ENCODE measurements at regions not wholly inside any gene's neighbourhood (a gene's known extent, or its start where the extent isn't known, plus 50 kb on each side); places are given as distances from the start of the nearest gene placed in this dataset.

GRCh38 chr18:66749481-66750035 is 145.7 kb upstream of the CDH19 start:
- H3K4me1 ChIP-seq (ENCODE audit: control insufficient read depth, insufficient read depth, low read length): no peaks in the 10 kb centered on the region
- no peak overlapping the region for H3K4me3 ChIP-seq (ENCODE audit: low read length)
- peak; percentile 11 for DNase-seq
- H3K9me3 ChIP-seq (replicated peaks; ENCODE audit: control insufficient read depth, low read depth, low read length): no peaks in the 10 kb centered on the region
- no peaks in the 10 kb centered on the region for H3K27me3 ChIP-seq (ENCODE audit: control insufficient read depth, insufficient read depth, low read length)
- no peaks in the 10 kb centered on the region for H3K36me3 ChIP-seq (ENCODE audit: control insufficient read depth, insufficient read depth, low read length)
- no peak overlapping the region for H3K27ac ChIP-seq (ENCODE audit: low read length)

- no peak for DNase-seq
- Histone ChIP-seq H3K4me1 (ENCODE audit: control insufficient read depth, insufficient read depth, low read length) (no peaks in the 10 kb centered on the region), H3K27me3 (ENCODE audit: control insufficient read depth, insufficient read depth, low read length) (no peaks in the 10 kb centered on the region), H3K4me3 (ENCODE audit: low read length) (no peak overlapping the region), H3K27ac (ENCODE audit: low read length) (no peak overlapping the region), H3K9me3 (replicated peaks; ENCODE audit: control insufficient read depth, low read depth, low read length) (no peaks in the 10 kb centered on the region), H3K36me3 (ENCODE audit: control insufficient read depth, insufficient read depth, low read length) (no peaks in the 10 kb centered on the region)
- no CpG with 5 or more reads among the region's 2 CpGs for WGBS (ENCODE audit: insufficient coverage)
These were observed 145.1 kb upstream of the CDH19 start for GRCh38 chr18:66749030-66749429.

- WGBS (ENCODE audit: insufficient coverage): no CpG with 5 or more reads among the region's 2 CpGs
- no peak overlapping the region for H3K27ac ChIP-seq (ENCODE audit: low read length)
- no peaks in the 10 kb centered on the region for H3K4me1 ChIP-seq (ENCODE audit: control insufficient read depth, insufficient read depth, low read length)
- no peaks in the 10 kb centered on the region for H3K27me3 ChIP-seq (ENCODE audit: control insufficient read depth, insufficient read depth, low read length)
- H3K9me3 ChIP-seq (replicated peaks; ENCODE audit: control insufficient read depth, low read depth, low read length): no peaks in the 10 kb centered on the region
- no peak overlapping the region for H3K4me3 ChIP-seq (ENCODE audit: low read length)
- no peaks in the 10 kb centered on the region for H3K36me3 ChIP-seq (ENCODE audit: control insufficient read depth, insufficient read depth, low read length)
- DNase-seq: no peak
These were observed 138.9 kb upstream of the CDH19 start for GRCh38 chr18:66742832-66743231.

- no peak for DNase-seq
- Histone ChIP-seq H3K27ac (ENCODE audit: low read length) (no peak overlapping the region), H3K36me3 (ENCODE audit: control insufficient read depth, insufficient read depth, low read length) (no peaks in the 10 kb centered on the region), H3K4me1 (ENCODE audit: control insufficient read depth, insufficient read depth, low read length) (no peaks in the 10 kb centered on the region), H3K4me3 (ENCODE audit: low read length) (no peak overlapping the region), H3K27me3 (ENCODE audit: control insufficient read depth, insufficient read depth, low read length) (no peaks in the 10 kb centered on the region), H3K9me3 (replicated peaks; ENCODE audit: control insufficient read depth, low read depth, low read length) (no peaks in the 10 kb centered on the region)
- WGBS (ENCODE audit: insufficient coverage): no CpG with 5 or more reads among the region's 1 CpG
These were observed 132.0 kb upstream of the CDH19 start for GRCh38 chr18:66735933-66736332.

GRCh38 chr18:66734451-66734850 is 130.6 kb upstream of the CDH19 start:
- Histone ChIP-seq H3K4me1 (ENCODE audit: control insufficient read depth, insufficient read depth, low read length) (no peaks in the 10 kb centered on the region), H3K27ac (ENCODE audit: low read length) (no peak overlapping the region), H3K9me3 (replicated peaks; ENCODE audit: control insufficient read depth, low read depth, low read length) (no peaks in the 10 kb centered on the region), H3K27me3 (ENCODE audit: control insufficient read depth, insufficient read depth, low read length) (no peaks in the 10 kb centered on the region), H3K4me3 (ENCODE audit: low read length) (no peak overlapping the region), H3K36me3 (ENCODE audit: control insufficient read depth, insufficient read depth, low read length) (no peaks in the 10 kb centered on the region)
- WGBS (ENCODE audit: insufficient coverage): no CpG with 5 or more reads among the region's 2 CpGs
- DNase-seq: no peak

- no peak for DNase-seq
- Histone ChIP-seq H3K27me3 (ENCODE audit: control insufficient read depth, insufficient read depth, low read length) (no peaks in the 10 kb centered on the region), H3K27ac (ENCODE audit: low read length) (no peak overlapping the region), H3K36me3 (ENCODE audit: control insufficient read depth, insufficient read depth, low read length) (no peaks in the 10 kb centered on the region), H3K4me1 (ENCODE audit: control insufficient read depth, insufficient read depth, low read length) (no peaks in the 10 kb centered on the region), H3K9me3 (replicated peaks; ENCODE audit: control insufficient read depth, low read depth, low read length) (no peaks in the 10 kb centered on the region), H3K4me3 (ENCODE audit: low read length) (no peak overlapping the region)
These were observed 128.0 kb upstream of the CDH19 start for GRCh38 chr18:66731890-66732289.

GRCh38 chr18:66729442-66730239 is 125.8 kb upstream of the CDH19 start:
- Histone ChIP-seq H3K4me1 (ENCODE audit: control insufficient read depth, insufficient read depth, low read length) (no peaks in the 10 kb centered on the region), H3K4me3 (ENCODE audit: low read length) (no peak overlapping the region), H3K27me3 (ENCODE audit: control insufficient read depth, insufficient read depth, low read length) (no peaks in the 10 kb centered on the region), H3K36me3 (ENCODE audit: control insufficient read depth, insufficient read depth, low read length) (no peaks in the 10 kb centered on the region), H3K27ac (ENCODE audit: low read length) (no peak overlapping the region), H3K9me3 (replicated peaks; ENCODE audit: control insufficient read depth, low read depth, low read length) (no peaks in the 10 kb centered on the region)
- peak; percentile 31 for DNase-seq
- 83% methylated on average over 1 of the region's 2 CpGs for WGBS (ENCODE audit: insufficient coverage)

- no peak overlapping the region for H3K4me3 ChIP-seq (ENCODE audit: low read length)
- 83% methylated on average over 1 of the region's 5 CpGs for WGBS (ENCODE audit: insufficient coverage)
- no peak for DNase-seq
- no peaks in the 10 kb centered on the region for H3K4me1 ChIP-seq (ENCODE audit: control insufficient read depth, insufficient read depth, low read length)
- no peaks in the 10 kb centered on the region for H3K36me3 ChIP-seq (ENCODE audit: control insufficient read depth, insufficient read depth, low read length)
- no peak overlapping the region for H3K27ac ChIP-seq (ENCODE audit: low read length)
- no peaks in the 10 kb centered on the region for H3K27me3 ChIP-seq (ENCODE audit: control insufficient read depth, insufficient read depth, low read length)
- H3K9me3 ChIP-seq (replicated peaks; ENCODE audit: control insufficient read depth, low read depth, low read length): no peaks in the 10 kb centered on the region
These were observed 125.1 kb upstream of the CDH19 start for GRCh38 chr18:66728951-66729350.

- DNase-seq: no peak
- H3K4me1 ChIP-seq (ENCODE audit: control insufficient read depth, insufficient read depth, low read length): no peaks in the 10 kb centered on the region
- no peaks in the 10 kb centered on the region for H3K36me3 ChIP-seq (ENCODE audit: control insufficient read depth, insufficient read depth, low read length)
- no peaks in the 10 kb centered on the region for H3K9me3 ChIP-seq (replicated peaks; ENCODE audit: control insufficient read depth, low read depth, low read length)
- H3K27ac ChIP-seq (ENCODE audit: low read length): no peak overlapping the region
- H3K27me3 ChIP-seq (ENCODE audit: control insufficient read depth, insufficient read depth, low read length): no peaks in the 10 kb centered on the region
- H3K4me3 ChIP-seq (ENCODE audit: low read length): no peak overlapping the region
- WGBS (ENCODE audit: insufficient coverage): no CpG with 5 or more reads among the region's 1 CpG
These were observed 124.1 kb upstream of the CDH19 start for GRCh38 chr18:66727991-66728390.

GRCh38 chr18:66724664-66725356 is 120.9 kb upstream of the CDH19 start:
- no peaks in the 10 kb centered on the region for H3K27me3 ChIP-seq (ENCODE audit: control insufficient read depth, insufficient read depth, low read length)
- DNase-seq: peak; percentile 60
- WGBS (ENCODE audit: insufficient coverage): 80% methylated on average over 1 of the region's 5 CpGs
- H3K4me3 ChIP-seq (ENCODE audit: low read length): no peak overlapping the region
- no peak overlapping the region for H3K27ac ChIP-seq (ENCODE audit: low read length)
- no peaks in the 10 kb centered on the region for H3K36me3 ChIP-seq (ENCODE audit: control insufficient read depth, insufficient read depth, low read length)
- H3K9me3 ChIP-seq (replicated peaks; ENCODE audit: control insufficient read depth, low read depth, low read length): no peaks in the 10 kb centered on the region
- no peaks in the 10 kb centered on the region for H3K4me1 ChIP-seq (ENCODE audit: control insufficient read depth, insufficient read depth, low read length)
